IMR-90 (cell line): ENCODE measurements at regions not wholly inside any gene's neighbourhood (a gene's known extent, or its start where the extent isn't known, plus 50 kb on each side); places are given as distances from the start of the nearest gene placed in this dataset.

Experiments used
- BHLHE40 ChIP-seq: fragments of 150-350 bp; IDR thresholded peaks from 2 replicates; pipeline ENCODE4 v1.6.1; 2016; ENCODE audit warnings: mild to moderate bottlenecking, low read depth, low read length
- CEBPB ChIP-seq: IDR thresholded peaks from 2 replicates; pipeline ENCODE4 v1.6.1; 2012; ENCODE audit warnings: low read depth, low read length, improper control_type of control experiment
- FOS ChIP-seq: fragments of 150-350 bp; IDR thresholded peaks from 2 replicates; pipeline ENCODE4 v1.6.1; 2016; ENCODE audit warnings: low read depth, low read length
- MAFK ChIP-seq: IDR thresholded peaks from 2 replicates; pipeline ENCODE4 v1.6.1; 2012; ENCODE audit warnings: low read depth, low read length, improper control_type of control experiment
- MXI1 ChIP-seq: IDR thresholded peaks from 2 replicates; pipeline ENCODE4 v1.6.1; 2012; ENCODE audit warnings: low read depth, mild to moderate bottlenecking, low read length, moderate library complexity, borderline replicate concordance
- POLR2A ChIP-seq: IDR thresholded peaks from 2 replicates; pipeline ENCODE4 v1.6.1; 2012; ENCODE audit warnings: mild to moderate bottlenecking, low read depth, low read length
- RAD21 ChIP-seq: IDR thresholded peaks from 2 replicates; pipeline ENCODE4 v1.6.1; 2012; ENCODE audit warnings: low read length, improper control_type of control experiment
- RCOR1 ChIP-seq: IDR thresholded peaks from 2 replicates; pipeline ENCODE4 v1.6.1; 2012; ENCODE audit warnings: mild to moderate bottlenecking, low read length, improper control_type of control experiment; ENCODE audit not compliant: insufficient replicate concordance
- RFX5 ChIP-seq: IDR thresholded peaks from 2 replicates; pipeline ENCODE4 v1.8.0; 2012; ENCODE audit warnings: low read depth, mild to moderate bottlenecking, low read length, moderate library complexity
- SMC3 ChIP-seq: fragments of 150-350 bp; IDR thresholded peaks from 2 replicates; pipeline ENCODE4 v1.6.1; 2016; ENCODE audit warnings: low read depth, mild to moderate bottlenecking, antibody characterized with exemption, low read length, moderate library complexity
- TF ChIP-seq, protein P1 (sequence below): conservative IDR thresholded peaks from 2 replicates; pipeline ENCODE4 v1.5.1; 2012; ENCODE audit warnings: mild to moderate bottlenecking, low read depth, low read length, improper control_type of control experiment
- TF ChIP-seq, protein P2 (sequence below): fragments of 150-350 bp; IDR thresholded peaks from 2 replicates; pipeline ENCODE4 v1.6.1; 2016; ENCODE audit warnings: low read depth, mild to moderate bottlenecking, low read length, moderate library complexity, borderline replicate concordance

DNA sequence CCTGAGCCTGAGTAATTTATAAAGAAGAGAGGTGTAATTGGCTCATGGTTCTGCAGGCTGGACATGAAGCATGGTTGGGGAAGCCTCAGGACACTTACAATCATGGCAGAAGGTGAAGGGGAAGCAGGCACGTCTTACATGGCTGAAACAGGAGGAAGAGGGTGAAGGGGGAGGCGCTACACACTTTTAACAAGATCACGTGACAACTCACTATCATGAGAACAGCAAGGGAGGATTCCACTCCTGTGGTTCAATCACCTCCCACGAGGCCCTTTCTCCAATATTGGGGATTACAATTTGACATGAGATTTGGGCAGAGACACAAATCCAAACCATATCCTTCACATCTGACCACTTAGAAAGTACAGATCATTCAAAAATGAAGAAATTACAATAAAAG, 110.6 kb upstream of the SHISA6 start:
- no peak for TF ChIP-seq SMC3
- no peak for TF ChIP-seq MAFK
- TF ChIP-seq RFX5: no peak
- TF ChIP-seq, protein P1, sequence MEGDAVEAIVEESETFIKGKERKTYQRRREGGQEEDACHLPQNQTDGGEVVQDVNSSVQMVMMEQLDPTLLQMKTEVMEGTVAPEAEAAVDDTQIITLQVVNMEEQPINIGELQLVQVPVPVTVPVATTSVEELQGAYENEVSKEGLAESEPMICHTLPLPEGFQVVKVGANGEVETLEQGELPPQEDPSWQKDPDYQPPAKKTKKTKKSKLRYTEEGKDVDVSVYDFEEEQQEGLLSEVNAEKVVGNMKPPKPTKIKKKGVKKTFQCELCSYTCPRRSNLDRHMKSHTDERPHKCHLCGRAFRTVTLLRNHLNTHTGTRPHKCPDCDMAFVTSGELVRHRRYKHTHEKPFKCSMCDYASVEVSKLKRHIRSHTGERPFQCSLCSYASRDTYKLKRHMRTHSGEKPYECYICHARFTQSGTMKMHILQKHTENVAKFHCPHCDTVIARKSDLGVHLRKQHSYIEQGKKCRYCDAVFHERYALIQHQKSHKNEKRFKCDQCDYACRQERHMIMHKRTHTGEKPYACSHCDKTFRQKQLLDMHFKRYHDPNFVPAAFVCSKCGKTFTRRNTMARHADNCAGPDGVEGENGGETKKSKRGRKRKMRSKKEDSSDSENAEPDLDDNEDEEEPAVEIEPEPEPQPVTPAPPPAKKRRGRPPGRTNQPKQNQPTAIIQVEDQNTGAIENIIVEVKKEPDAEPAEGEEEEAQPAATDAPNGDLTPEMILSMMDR: no peak
- no peak for TF ChIP-seq RAD21
- TF ChIP-seq POLR2A: no peak
- TF ChIP-seq RCOR1: no peak
- TF ChIP-seq BHLHE40: no peak
- no peak for TF ChIP-seq FOS
- TF ChIP-seq CEBPB: no peak
- TF ChIP-seq, protein P2, sequence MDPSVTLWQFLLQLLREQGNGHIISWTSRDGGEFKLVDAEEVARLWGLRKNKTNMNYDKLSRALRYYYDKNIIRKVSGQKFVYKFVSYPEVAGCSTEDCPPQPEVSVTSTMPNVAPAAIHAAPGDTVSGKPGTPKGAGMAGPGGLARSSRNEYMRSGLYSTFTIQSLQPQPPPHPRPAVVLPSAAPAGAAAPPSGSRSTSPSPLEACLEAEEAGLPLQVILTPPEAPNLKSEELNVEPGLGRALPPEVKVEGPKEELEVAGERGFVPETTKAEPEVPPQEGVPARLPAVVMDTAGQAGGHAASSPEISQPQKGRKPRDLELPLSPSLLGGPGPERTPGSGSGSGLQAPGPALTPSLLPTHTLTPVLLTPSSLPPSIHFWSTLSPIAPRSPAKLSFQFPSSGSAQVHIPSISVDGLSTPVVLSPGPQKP: no peak
- no peak for TF ChIP-seq MXI1
